ENCODE measurements at regions not wholly inside any gene's neighbourhood (a gene's known extent, or its start where the extent isn't known, plus 50 kb on each side); places are given as distances from the start of the nearest gene placed in this dataset.

DNA sequence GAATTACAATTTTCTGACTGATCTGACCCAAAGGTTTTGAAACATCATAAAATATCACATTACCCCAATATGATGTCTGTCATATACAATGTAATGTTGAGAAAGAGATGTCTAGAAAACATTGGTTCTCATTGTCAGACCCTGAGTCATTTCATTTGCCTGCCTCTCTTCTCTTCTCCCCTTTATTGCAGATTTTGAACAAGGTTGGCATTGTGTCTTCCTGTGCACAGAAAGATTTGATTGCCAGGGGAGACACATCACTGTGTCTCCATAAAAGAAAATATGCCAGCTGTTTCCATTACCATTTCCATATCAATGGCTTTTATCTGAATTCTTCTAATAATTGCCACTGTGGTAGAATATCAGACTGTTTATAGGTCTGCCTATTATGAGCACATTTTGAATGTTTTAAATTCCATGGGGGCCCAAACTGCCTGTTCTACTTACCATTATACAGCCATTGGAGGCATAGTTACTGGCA lies 65.6 kb downstream of the IFI44 start:
- Histone ChIP-seq H3K4me1 (ENCODE audit: insufficient read depth, poor library complexity, severe bottlenecking) (peaks cover 35% of the 10 kb centered on the region), H3K9me3 (ENCODE audit: severe bottlenecking) (no peaks in the 10 kb centered on the region), H3K27me3 (ENCODE audit: insufficient read depth, poor library complexity, severe bottlenecking) (no peaks in the 10 kb centered on the region), H3K36me3 (ENCODE audit: low read depth) (no peaks in the 10 kb centered on the region), H3K4me3 (ENCODE audit: severe bottlenecking) (no peak overlapping the region), H3K27ac (ENCODE audit: poor library complexity, severe bottlenecking) (peak overlapping the region; percentile 99)
- DNase-seq (ENCODE audit: low spot score) (no peak), ATAC-seq (ENCODE audit: low read depth) (peak; percentile 90)
- TF ChIP-seq CTCF (IDR thresholded peaks at IDR 0.05; ENCODE audit: poor library complexity, severe bottlenecking) = no peak

- DNase-seq (ENCODE audit: low spot score) (no peak), ATAC-seq (ENCODE audit: low read depth) (peak; percentile 49; the same call in 1 of the 3 replicates)
- Histone ChIP-seq H3K27me3 (ENCODE audit: insufficient read depth, poor library complexity, severe bottlenecking) (no peaks in the 10 kb centered on the region), H3K9me3 (ENCODE audit: severe bottlenecking) (no peaks in the 10 kb centered on the region), H3K4me3 (ENCODE audit: severe bottlenecking) (no peak overlapping the region), H3K36me3 (ENCODE audit: low read depth) (no peaks in the 10 kb centered on the region), H3K27ac (ENCODE audit: poor library complexity, severe bottlenecking) (peak overlapping the region; percentile 99), H3K4me1 (ENCODE audit: insufficient read depth, poor library complexity, severe bottlenecking) (peaks cover 35% of the 10 kb centered on the region)
- TF ChIP-seq CTCF (IDR thresholded peaks at IDR 0.05; ENCODE audit: poor library complexity, severe bottlenecking) = no peak
Measured at GRCh38 chr1:78716186-78716585, 66.6 kb downstream of the IFI44 start.

- Histone ChIP-seq H3K9me3 (ENCODE audit: severe bottlenecking) (no peaks in the 10 kb centered on the region), H3K27ac (ENCODE audit: poor library complexity, severe bottlenecking) (peak overlapping the region; percentile 99), H3K4me1 (ENCODE audit: insufficient read depth, poor library complexity, severe bottlenecking) (peaks cover 35% of the 10 kb centered on the region), H3K27me3 (ENCODE audit: insufficient read depth, poor library complexity, severe bottlenecking) (no peaks in the 10 kb centered on the region), H3K36me3 (ENCODE audit: low read depth) (no peaks in the 10 kb centered on the region), H3K4me3 (ENCODE audit: severe bottlenecking) (no peak overlapping the region)
- TF ChIP-seq CTCF (IDR thresholded peaks at IDR 0.05; ENCODE audit: poor library complexity, severe bottlenecking) = no peak
- DNase-seq (ENCODE audit: low spot score) = no peak
- no peak for ATAC-seq (ENCODE audit: low read depth)
Measured at GRCh38 chr1:78718566-78718965, 68.9 kb downstream of the IFI44 start.

GRCh38 chr1:78721136-78721535 lies 71.5 kb downstream of the IFI44 start:
- no peak for TF ChIP-seq CTCF (IDR thresholded peaks at IDR 0.05; ENCODE audit: poor library complexity, severe bottlenecking)
- Histone ChIP-seq H3K4me1 (ENCODE audit: insufficient read depth, poor library complexity, severe bottlenecking) (peaks cover 9% of the 10 kb centered on the region), H3K27ac (ENCODE audit: poor library complexity, severe bottlenecking) (no peak overlapping the region), H3K27me3 (ENCODE audit: insufficient read depth, poor library complexity, severe bottlenecking) (no peaks in the 10 kb centered on the region), H3K36me3 (ENCODE audit: low read depth) (no peaks in the 10 kb centered on the region), H3K9me3 (ENCODE audit: severe bottlenecking) (no peaks in the 10 kb centered on the region), H3K4me3 (ENCODE audit: severe bottlenecking) (no peak overlapping the region)
- ATAC-seq (ENCODE audit: low read depth) = no peak
- DNase-seq (ENCODE audit: low spot score) = no peak

DNA sequence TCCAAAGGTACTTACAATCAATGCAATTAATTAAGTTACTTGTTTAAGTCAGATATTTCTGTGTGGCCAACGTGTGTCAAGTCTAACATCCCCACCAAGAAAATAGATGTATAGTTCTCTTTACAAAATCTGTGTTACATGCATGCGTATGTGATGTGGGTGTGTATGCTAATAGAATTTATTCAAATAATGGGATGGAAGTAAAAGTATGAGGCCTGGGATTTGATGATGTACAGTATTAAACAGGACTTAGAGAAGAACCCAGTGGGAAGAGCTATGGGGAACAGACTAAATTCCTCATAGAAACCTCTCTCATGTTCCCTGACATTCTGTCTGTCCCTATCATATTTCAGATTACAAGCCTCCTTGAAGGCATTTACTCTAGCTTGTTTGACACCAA lies 72.5 kb downstream of the IFI44 start:
- DNase-seq (ENCODE audit: low spot score) (no peak), ATAC-seq (ENCODE audit: low read depth) (no peak)
- no peak for TF ChIP-seq CTCF (IDR thresholded peaks at IDR 0.05; ENCODE audit: poor library complexity, severe bottlenecking)
- Histone ChIP-seq H3K4me1 (ENCODE audit: insufficient read depth, poor library complexity, severe bottlenecking) (no peaks in the 10 kb centered on the region), H3K9me3 (ENCODE audit: severe bottlenecking) (no peaks in the 10 kb centered on the region), H3K36me3 (ENCODE audit: low read depth) (no peaks in the 10 kb centered on the region), H3K27ac (ENCODE audit: poor library complexity, severe bottlenecking) (no peak overlapping the region), H3K27me3 (ENCODE audit: insufficient read depth, poor library complexity, severe bottlenecking) (no peaks in the 10 kb centered on the region), H3K4me3 (ENCODE audit: severe bottlenecking) (no peak overlapping the region)
